ENCODE measurements at regions not wholly inside any gene's neighbourhood (a gene's known extent, or its start where the extent isn't known, plus 50 kb on each side); places are given as distances from the start of the nearest gene placed in this dataset.

GRCh38 chr9:108511307-108511706 lies 344.5 kb downstream of the ACTL7B start:
- no peak overlapping the region for H4K91ac ChIP-seq (ENCODE audit: insufficient read depth, low read depth, low read length)
- H2BK5ac ChIP-seq (ENCODE audit: low read depth, low read length, poor library complexity, severe bottlenecking): no peak overlapping the region
- no peak overlapping the region for H2AFZ ChIP-seq (replicated peaks; ENCODE audit: low read length, poor library complexity)
- no peak overlapping the region for H3K14ac ChIP-seq (replicated peaks; ENCODE audit: low read depth, low read length)
- no peak overlapping the region for H2AK9ac ChIP-seq (replicated peaks; ENCODE audit: low read depth, low read length, poor library complexity)
- no peak overlapping the region for H3K9ac ChIP-seq (ENCODE audit: low read depth, low read length)
- WGBS, 2 experiments (ENCODE audit: extremely low coverage in 2 of 2, insufficient read length in 1 of 2): 49% methylated on average over 3 of the region's 5 CpGs; no CpG with 5 or more reads in 1 of the 2 experiments
- no peaks in the 10 kb centered on the region for H3K36me3 ChIP-seq (ENCODE audit: control insufficient read depth, insufficient read depth, low read length)
- H4K20me1 ChIP-seq (ENCODE audit: insufficient read depth, low read length): no peaks in the 10 kb centered on the region
- DNase-seq (peak; percentile 85), ATAC-seq (ENCODE audit: low read depth) (peak; percentile 79)
- no peak overlapping the region for H2BK15ac ChIP-seq (ENCODE audit: low read depth, low read length)
- no peak overlapping the region for H3K4ac ChIP-seq (ENCODE audit: low read depth, low read length)
- no peak overlapping the region for H3K4me3 ChIP-seq (ENCODE audit: insufficient read depth, low read depth, low read length)
- H4K5ac ChIP-seq (ENCODE audit: low read depth, low read length): no peak overlapping the region
- ChIA-PET POLR2A (ENCODE audit: unreplicated experiment) (no interaction called here), CTCF (interaction anchor here (0.8 kb wide), 1 partner anchor 20 kb away, joined by 3 read pairs; no protein-coding TSS in a partner anchor)
- in situ Hi-C loops (cut with MboI; ENCODE audit: low sequenced_read_pairs): no loop called here
- no peak overlapping the region for H2BK120ac ChIP-seq (ENCODE audit: low read depth, low read length)
- H3K4me1 ChIP-seq (ENCODE audit: control insufficient read depth, insufficient read depth, low read length): peaks cover 2% of the 10 kb centered on the region; the same call in 1 of the 2 replicates
- H3K23ac ChIP-seq (ENCODE audit: low read depth, low read length): no peak overlapping the region
- H3K27ac ChIP-seq (ENCODE audit: insufficient read depth, low read length): no peak overlapping the region
- H3K27me3 ChIP-seq (ENCODE audit: control insufficient read depth, insufficient read depth, low read length): no peaks in the 10 kb centered on the region
- H2AK5ac ChIP-seq (ENCODE audit: low read depth, low read length): no peak overlapping the region
- dilution Hi-C loops (cut with HindIII; ENCODE audit: low sequenced_read_pairs, unreplicated experiment): no loop called here
- BruUV-seq (replicated peaks): no TSS peak
- H3K4me2 ChIP-seq (ENCODE audit: low read depth, low read length): no peak overlapping the region
- no peak overlapping the region for H2BK20ac ChIP-seq (ENCODE audit: low read depth, low read length)
- H4K8ac ChIP-seq (ENCODE audit: low read depth in 2 of 2, low read length in 2 of 2): no peak overlapping the region
- no peaks in the 10 kb centered on the region for H3K79me1 ChIP-seq (ENCODE audit: low read depth in 1 of 2, low read length in 2 of 2)
- H3K56ac ChIP-seq (ENCODE audit: extremely low read depth, insufficient read depth, low read length): no peak overlapping the region; the same call in 1 of the 2 replicates
- H3K9me1 ChIP-seq (ENCODE audit: insufficient read depth, low read length): no peaks in the 10 kb centered on the region
- H3K9me3 ChIP-seq (ENCODE audit: control insufficient read depth, insufficient read depth, low read length): no peaks in the 10 kb centered on the region
- H3K18ac ChIP-seq (ENCODE audit: low read depth, low read length): no peak overlapping the region
- TF ChIP-seq CHD1 (IDR thresholded peaks at IDR 0.05; ENCODE audit: low read depth, low read length) (no peak), RCOR1 (IDR thresholded peaks at IDR 0.05; ENCODE audit: insufficient replicate concordance, low read length) (no peak), MAFK (IDR thresholded peaks at IDR 0.05; ENCODE audit: low read depth, low read length) (no peak), RFX5 (IDR thresholded peaks at IDR 0.05; ENCODE audit: low read depth, low read length) (no peak), RAD21 (IDR thresholded peaks at IDR 0.05; ENCODE audit: low read length) (no peak), SMC3 (IDR thresholded peaks at IDR 0.05; ENCODE audit: low read depth, low read length) (no peak), CEBPB (IDR thresholded peaks at IDR 0.05; ENCODE audit: low read depth, low read length) (peak; percentile 97), POLR2A (IDR thresholded peaks at IDR 0.05; ENCODE audit: low read depth, low read length) (no peak), ELK1 (IDR thresholded peaks at IDR 0.05; ENCODE audit: borderline replicate concordance, low read depth, low read length) (no peak), CTCF (conservative IDR thresholded peaks at IDR 0.05; ENCODE audit: low read depth, low read length) (no peak), MAZ (IDR thresholded peaks at IDR 0.05; ENCODE audit: borderline replicate concordance, low read depth, low read length) (no peak), USF2 (IDR thresholded peaks at IDR 0.05; ENCODE audit: low read depth, low read length) (no peak), FOS (IDR thresholded peaks at IDR 0.05; ENCODE audit: low read depth, low read length) (0 out of 2 replicates have a peak, but pooled peaks have one; percentile 17), NFE2L2 (IDR thresholded peaks at IDR 0.05; ENCODE audit: low read depth, low read length) (no peak)
- intact Hi-C loops (cut with micrococcal nuclease): loop anchor here (5.0 kb wide), 1 partner anchor 34 kb away; no protein-coding TSS in a partner anchor
